Forelimb muscle (tissue), 1 donor: ENCODE measurements at regions not wholly inside any gene's neighbourhood (a gene's known extent, or its start where the extent isn't known, plus 50 kb on each side); places are given as distances from the start of the nearest gene placed in this dataset.

Experiments
- DNase-seq: peaks from one replicate; pipeline ENCODE4 v3.0.0-alpha.2; 2013; ENCODE audit warnings: low read depth

DNA sequence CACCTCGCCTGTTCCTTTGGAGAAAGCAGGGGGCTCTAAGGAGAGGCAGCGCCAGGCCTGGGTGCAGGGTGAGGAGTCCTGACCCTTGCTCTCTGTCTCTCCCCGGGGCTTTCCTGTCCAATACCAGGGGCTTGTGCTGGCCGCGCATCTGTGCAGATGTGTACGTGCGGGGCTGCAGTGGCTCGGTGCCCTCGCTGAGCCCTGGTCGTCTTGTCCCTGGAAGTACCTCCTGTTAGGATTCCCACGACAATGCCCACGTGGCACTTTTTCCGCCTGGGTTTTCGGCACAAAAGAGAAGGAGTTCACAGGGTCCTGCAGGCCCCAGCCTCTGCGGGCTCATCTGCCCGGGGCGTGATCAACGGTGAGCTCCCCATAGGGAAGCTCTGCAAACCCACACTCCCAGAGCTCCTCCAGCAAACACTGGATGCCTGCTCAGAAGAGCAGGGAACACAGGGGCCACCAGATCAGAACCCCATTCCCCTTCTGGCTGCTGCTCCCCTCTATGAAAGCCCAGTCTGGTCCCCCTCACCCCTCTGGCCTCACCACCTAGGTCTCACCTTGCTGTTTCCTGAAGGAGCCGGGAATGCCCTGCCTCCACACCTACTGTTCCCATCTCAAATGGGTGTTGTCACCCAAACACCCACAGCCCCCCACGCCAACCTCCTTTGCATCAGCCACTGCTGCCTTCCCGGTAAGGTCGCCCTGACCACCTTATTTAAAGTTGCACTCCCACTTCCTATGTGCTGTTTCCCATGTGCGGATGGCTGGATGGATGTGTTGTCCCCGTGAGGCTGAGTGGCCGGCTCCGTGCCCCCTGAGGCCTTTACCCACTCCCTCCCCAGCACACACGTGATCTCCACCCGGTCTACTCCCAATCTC lies 62.6 kb upstream of the PRR20G start:
- no peak for DNase-seq

DNA sequence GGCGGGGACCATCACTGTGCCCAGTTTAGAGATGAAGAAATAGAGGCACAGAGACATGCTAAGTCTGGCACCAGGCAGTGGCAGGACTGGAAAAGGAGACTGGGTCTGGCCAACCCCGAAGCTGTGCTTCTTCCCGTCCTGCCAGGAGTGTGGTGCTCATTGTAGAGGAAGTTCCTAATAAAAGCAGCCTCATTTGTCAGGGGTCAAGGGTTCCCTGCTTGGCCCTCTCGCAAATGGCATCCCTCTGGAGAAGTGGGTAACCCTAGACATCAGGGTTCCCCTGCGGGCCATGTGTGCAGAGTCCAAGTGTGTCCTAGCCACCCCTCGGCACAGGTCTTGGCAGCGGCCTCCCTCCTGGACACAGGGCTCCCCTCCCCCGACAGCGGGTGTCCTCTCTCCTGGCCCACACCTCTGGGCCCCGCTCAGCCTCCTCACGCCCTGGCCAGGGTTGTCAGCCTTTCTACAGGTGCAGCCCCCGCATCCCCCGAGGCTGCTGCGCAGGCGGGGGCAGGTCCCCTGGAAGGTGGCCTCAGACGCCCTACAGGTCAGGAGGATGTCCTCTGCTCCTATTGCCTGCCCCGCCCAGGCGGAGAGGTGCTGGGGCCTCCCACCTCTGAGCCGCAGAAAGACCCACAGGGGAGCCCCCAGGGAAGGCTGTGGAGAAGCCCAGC lies 61.8 kb upstream of the PRR20G start:
- DNase-seq = no peak

DNA sequence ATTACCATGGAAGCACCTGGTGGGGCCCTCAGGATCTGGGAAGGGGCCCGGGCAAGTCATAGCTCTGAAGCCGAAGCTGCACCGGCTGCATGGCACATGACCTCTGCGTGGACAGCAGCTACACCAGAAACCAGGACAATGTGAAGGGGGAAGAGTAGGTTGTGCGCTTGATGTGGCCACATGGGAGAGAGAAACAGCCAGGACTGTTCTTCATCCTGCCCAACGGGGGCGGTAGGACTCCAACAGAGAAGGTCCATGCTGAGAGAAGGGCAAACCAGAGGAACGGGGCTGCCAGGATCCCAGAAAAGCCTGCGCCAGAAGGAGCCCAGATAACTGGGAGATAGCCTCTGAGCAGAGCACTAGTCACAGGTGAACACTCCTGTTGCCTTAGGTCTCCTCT lies 54.9 kb upstream of the PRR20G start:
- DNase-seq = no peak

DNA sequence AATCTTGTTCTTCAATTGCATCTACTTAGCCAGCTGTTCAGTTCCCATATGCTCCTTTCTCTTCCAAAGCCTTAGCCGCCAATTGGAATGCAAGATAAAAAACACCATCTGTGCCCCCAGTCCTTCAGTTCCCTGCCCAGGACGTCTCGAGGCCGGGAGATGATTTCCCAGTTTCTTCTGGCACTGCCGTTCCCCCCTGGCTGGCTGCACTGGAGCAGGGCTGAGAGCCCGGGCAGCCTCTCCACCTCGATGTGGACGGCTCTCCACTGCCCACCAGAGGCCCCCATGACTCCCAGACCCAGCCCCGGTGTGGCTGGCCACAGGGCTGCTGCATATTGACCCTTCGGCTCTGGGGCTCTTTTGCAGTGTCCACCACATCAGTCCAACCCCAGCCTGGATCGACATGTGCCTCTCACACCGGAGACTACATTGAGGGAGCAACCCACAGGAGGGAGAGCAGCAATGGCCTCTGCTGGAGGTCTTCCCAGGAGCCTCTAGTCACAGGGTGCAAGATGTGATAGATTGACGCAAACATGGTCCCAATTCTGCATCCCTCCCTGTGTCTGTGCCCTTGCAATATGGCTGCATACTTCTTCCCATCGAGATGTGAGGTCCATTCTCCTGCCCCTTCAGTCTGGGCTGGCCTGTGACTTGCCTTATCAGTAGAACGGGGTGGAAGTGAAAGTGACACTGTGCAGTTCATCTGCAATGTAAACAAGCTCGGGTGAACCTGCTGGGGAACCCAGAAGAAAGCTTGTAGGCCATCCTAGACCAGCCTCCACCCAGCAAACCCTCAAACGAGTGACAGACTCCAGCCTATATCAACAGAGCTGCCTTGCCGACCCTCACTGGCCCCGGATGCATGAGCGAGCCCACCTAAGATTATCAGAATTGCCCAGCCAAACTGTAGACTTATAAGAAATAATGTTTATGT lies 52.3 kb upstream of the PRR20G start:
- no peak for DNase-seq

DNA sequence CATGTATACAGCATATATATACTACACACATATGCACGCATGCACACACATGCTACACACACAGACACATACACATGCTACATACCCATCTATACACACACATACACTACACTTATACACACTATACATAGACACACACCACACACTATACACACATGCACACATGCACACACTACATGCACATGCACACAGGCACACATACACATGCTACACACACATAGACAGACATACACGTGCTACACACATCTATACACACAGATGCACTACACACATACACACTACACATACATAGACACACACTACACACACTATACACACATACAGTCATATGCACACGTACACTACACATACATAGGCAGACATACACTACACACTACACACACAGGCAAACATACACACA lies 51.2 kb upstream of the PRR20G start:
- DNase-seq = no peak

DNA sequence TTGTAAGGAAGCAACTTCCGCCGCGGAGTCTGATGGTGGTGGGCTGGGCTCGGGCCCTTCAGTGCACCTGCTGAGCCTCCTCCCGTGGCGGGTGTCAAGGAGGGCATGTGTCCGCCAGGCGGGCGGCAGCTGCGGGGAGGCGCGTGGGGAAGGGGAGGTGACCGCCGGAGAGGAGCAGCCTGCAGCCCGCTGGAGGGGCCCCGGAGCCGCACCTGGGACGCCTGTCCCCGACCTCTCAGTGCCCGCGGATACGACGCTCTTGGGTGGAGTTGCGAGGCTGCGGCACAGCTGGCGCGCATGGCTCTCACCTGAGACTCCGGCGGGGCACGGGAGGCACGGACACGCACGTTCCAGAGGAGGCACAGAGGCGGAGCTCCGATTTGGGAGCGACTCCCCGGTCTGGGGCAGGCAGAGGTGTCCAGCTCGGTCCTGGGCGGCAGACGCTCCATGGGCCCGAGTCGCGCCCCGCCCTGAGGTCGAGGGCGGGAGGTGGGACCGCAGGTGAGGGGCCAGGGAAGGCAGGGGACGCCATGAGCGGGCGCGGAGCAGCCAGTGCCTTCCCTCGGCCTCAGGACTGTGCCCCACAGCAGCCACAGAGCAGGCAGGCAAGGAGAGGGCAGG lies 50.2 kb upstream of the PRR20G start:
- no peak for DNase-seq
